Fibroblast of lung (primary cell): ENCODE measurements at regions not wholly inside any gene's neighbourhood (a gene's known extent, or its start where the extent isn't known, plus 50 kb on each side); places are given as distances from the start of the nearest gene placed in this dataset.

Source experiments
- DNase-seq, 2 donors: peaks; one replicate each; pipeline versions ENCODE4 v3.0.0 to v3.0.0-alpha.2; 2010; ENCODE audit warnings: low read depth in 2 of 2
- H2AFZ ChIP-seq: 2 replicates; pipeline ENCODE4 v1.5.1; 2012; ENCODE audit warnings: low read length, control low read depth, inconsistent platforms
- H3K27ac ChIP-seq: 2 replicates; pipeline ENCODE4 v1.5.1; 2011; ENCODE audit warnings: low read length, control low read depth; ENCODE audit not compliant: insufficient read depth
- H3K27me3 ChIP-seq: 2 replicates; pipeline ENCODE4 v1.5.1; 2011; ENCODE audit warnings: mild to moderate bottlenecking, low read length; ENCODE audit not compliant: control insufficient read depth, insufficient read depth
- H3K36me3 ChIP-seq: 2 replicates; pipeline ENCODE4 v1.5.1; 2011; ENCODE audit warnings: low read length; ENCODE audit not compliant: control insufficient read depth, insufficient read depth
- H3K4me1 ChIP-seq: 2 replicates; pipeline ENCODE4 v1.5.1; 2011; ENCODE audit warnings: low read length; ENCODE audit not compliant: control insufficient read depth, insufficient read depth; ENCODE audit errors: extremely low read depth
- H3K4me2 ChIP-seq: 2 replicates; pipeline ENCODE4 v1.5.1; 2011; ENCODE audit warnings: low read length, control low read depth; ENCODE audit not compliant: insufficient read depth; ENCODE audit errors: extremely low read depth
- H3K4me3 ChIP-seq, 4 experiments: fragments of 200-600 bp in 1 of 4; sonication (generic) in 1 of 4; replicated peaks in 1 of 4; 2 replicates each; pipeline ENCODE4 v1.5.1; 2011 to 2016; ENCODE audit warnings: low read length in 4 of 4, low read depth in 3 of 4, mild to moderate bottlenecking in 3 of 4, control low read depth in 2 of 4, inconsistent platforms in 1 of 4, mixed read lengths in 1 of 4; ENCODE audit not compliant: insufficient read depth in 1 of 4; ENCODE audit errors: control extremely low read depth in 1 of 4
- H3K79me2 ChIP-seq: 2 replicates; pipeline ENCODE4 v1.5.1; 2012; ENCODE audit warnings: mild to moderate bottlenecking, low read length, inconsistent platforms; ENCODE audit not compliant: control insufficient read depth, insufficient read depth
- H3K9ac ChIP-seq: 2 replicates; pipeline ENCODE4 v1.5.1; 2011; ENCODE audit warnings: mild to moderate bottlenecking, low read length, control low read depth; ENCODE audit not compliant: insufficient read depth
- H3K9me3 ChIP-seq: 2 replicates; pipeline ENCODE4 v1.5.1; 2012; ENCODE audit warnings: low read depth, low read length; ENCODE audit not compliant: control insufficient read depth, insufficient read depth
- H4K20me1 ChIP-seq: 2 replicates; pipeline ENCODE4 v1.5.1; 2011; ENCODE audit warnings: low read length; ENCODE audit not compliant: control insufficient read depth, insufficient read depth; ENCODE audit errors: extremely low read depth
- EZH2 ChIP-seq: IDR thresholded peaks from 2 replicates; pipeline ENCODE4 v1.5.1; 2012; ENCODE audit warnings: low read length, control low read depth, mild to moderate bottlenecking; ENCODE audit errors: missing control alignments
- TF ChIP-seq, protein P1 (sequence below), 2 donors: IDR thresholded peaks in 1 of 2; conservative IDR thresholded peaks in 1 of 2; 1 replicate in 1 of 2; 2 replicates in 1 of 2; pipeline ENCODE4 v1.5.1; 2011 to 2012; ENCODE audit warnings: low read length in 2 of 2, control low read depth in 1 of 2, inconsistent platforms in 1 of 2, low read depth in 1 of 2, mild to moderate bottlenecking in 1 of 2

DNA sequence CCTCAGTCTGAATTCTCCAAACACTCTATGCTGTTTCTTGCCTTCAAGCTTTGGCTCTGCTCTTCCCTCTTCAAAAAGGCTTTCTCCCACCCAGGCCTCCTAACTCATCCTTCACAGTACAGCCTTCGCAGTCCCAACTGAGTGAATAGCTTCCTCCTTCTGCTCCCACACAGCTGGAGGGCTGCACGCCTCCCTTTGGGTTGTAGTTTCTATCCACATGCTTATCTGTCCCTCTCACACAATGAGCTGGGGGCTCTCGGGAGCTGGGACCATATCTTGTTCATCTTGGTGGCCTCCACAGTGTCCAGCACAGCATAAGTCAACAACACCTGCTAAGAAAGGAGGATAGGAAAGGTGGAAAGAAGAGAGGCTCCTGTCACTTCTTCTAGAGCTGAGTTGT lies 69.5 kb upstream of the XPA start:
- Histone ChIP-seq H3K4me3 (no peak overlapping the region), H3K36me3 (no peaks in the 10 kb centered on the region), H3K79me2 (no peaks in the 10 kb centered on the region), H3K9ac (no peak overlapping the region), H3K27me3 (peaks cover 2% of the 10 kb centered on the region), H3K4me1 (peaks cover 10% of the 10 kb centered on the region), H3K27ac (no peak overlapping the region), H3K9me3 (no peaks in the 10 kb centered on the region), H4K20me1 (no peaks in the 10 kb centered on the region), H2AFZ (no peak overlapping the region), H3K4me2 (no peak overlapping the region)
- DNase-seq, result no peak
- no peak for TF ChIP-seq EZH2
- TF ChIP-seq, protein P1, sequence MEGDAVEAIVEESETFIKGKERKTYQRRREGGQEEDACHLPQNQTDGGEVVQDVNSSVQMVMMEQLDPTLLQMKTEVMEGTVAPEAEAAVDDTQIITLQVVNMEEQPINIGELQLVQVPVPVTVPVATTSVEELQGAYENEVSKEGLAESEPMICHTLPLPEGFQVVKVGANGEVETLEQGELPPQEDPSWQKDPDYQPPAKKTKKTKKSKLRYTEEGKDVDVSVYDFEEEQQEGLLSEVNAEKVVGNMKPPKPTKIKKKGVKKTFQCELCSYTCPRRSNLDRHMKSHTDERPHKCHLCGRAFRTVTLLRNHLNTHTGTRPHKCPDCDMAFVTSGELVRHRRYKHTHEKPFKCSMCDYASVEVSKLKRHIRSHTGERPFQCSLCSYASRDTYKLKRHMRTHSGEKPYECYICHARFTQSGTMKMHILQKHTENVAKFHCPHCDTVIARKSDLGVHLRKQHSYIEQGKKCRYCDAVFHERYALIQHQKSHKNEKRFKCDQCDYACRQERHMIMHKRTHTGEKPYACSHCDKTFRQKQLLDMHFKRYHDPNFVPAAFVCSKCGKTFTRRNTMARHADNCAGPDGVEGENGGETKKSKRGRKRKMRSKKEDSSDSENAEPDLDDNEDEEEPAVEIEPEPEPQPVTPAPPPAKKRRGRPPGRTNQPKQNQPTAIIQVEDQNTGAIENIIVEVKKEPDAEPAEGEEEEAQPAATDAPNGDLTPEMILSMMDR (conservative IDR thresholded peaks at IDR 0.05 in 1 of 2, IDR thresholded peaks at IDR 0.05 in 1 of 2; ENCODE audit: low read depth in 1 of 2, low read length in 2 of 2), result no peak

DNA sequence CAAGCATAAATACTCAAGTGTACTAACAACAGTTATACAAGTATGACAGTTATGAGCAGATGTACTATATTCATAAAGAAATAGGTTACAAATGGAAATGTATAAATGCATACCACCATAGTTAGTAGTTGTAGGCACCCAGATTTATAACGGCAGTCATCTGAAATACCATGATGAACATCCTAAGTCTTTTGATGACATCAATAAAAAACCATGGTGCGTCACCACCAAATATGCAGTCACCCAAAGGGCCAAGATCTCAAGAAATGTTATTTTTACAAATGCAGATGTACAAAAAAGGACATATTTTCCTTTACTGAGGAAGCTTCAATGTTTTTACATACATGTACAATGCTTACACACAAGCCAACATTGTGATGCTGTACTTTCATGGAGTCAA lies 70.8 kb upstream of the XPA start:
- TF ChIP-seq, protein P1 (conservative IDR thresholded peaks at IDR 0.05 in 1 of 2, IDR thresholded peaks at IDR 0.05 in 1 of 2; ENCODE audit: low read depth in 1 of 2, low read length in 2 of 2), result no peak
- no peak for TF ChIP-seq EZH2

DNA sequence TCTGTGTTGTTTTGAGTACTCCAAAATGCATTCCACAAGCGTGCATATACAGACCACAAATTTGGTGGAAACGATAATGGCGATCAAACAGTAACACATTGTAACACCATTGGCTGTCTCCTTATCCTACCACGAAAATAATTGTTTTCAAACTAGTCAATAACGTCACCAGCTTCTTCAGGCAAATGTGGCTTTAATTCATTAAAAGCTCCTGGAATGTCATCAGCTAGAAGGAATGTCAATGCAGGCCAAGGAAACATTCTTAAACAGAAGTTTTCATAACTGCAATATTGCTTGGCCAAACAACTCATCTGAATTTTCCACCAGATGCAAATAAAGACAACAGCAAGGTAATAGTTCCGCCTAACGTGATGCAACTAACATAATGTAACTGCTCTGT lies 71.6 kb upstream of the XPA start:
- H4K20me1 ChIP-seq, result no peaks in the 10 kb centered on the region
- peaks cover 12% of the 10 kb centered on the region for H3K4me1 ChIP-seq
- no peak overlapping the region for H2AFZ ChIP-seq
- H3K27me3 ChIP-seq, result peaks cover 2% of the 10 kb centered on the region
- peak in 1 of 2 donors; percentile 64 for DNase-seq
- H3K36me3 ChIP-seq, result no peaks in the 10 kb centered on the region
- TF ChIP-seq, protein P1 (conservative IDR thresholded peaks at IDR 0.05 in 1 of 2, IDR thresholded peaks at IDR 0.05 in 1 of 2; ENCODE audit: low read depth in 1 of 2, low read length in 2 of 2), result no peak
- TF ChIP-seq EZH2, result no peak
- H3K27ac ChIP-seq, result no peak overlapping the region
- H3K4me2 ChIP-seq, result peak overlapping the region; percentile 11
- H3K9ac ChIP-seq, result no peak overlapping the region
- H3K9me3 ChIP-seq, result no peaks in the 10 kb centered on the region
- H3K4me3 ChIP-seq, result no peak overlapping the region
- H3K79me2 ChIP-seq, result no peaks in the 10 kb centered on the region

More for the DNA sequence above, 70.8 kb upstream of the XPA start:
- Histone ChIP-seq H3K4me1 (peaks cover 10% of the 10 kb centered on the region), H3K9ac (no peak overlapping the region), H3K4me3 (no peak overlapping the region), H3K9me3 (no peaks in the 10 kb centered on the region), H3K27ac (peak overlapping the region; percentile 24), H4K20me1 (no peaks in the 10 kb centered on the region), H2AFZ (no peak overlapping the region), H3K27me3 (peaks cover 2% of the 10 kb centered on the region), H3K36me3 (no peaks in the 10 kb centered on the region), H3K79me2 (no peaks in the 10 kb centered on the region), H3K4me2 (no peak overlapping the region)
- peak; percentile 4 to 9 for DNase-seq
